Activated effector memory CD4-positive, alpha-beta T cell treated with Interleukin-2 at 50 U/mL for 16 hours (primary cell): ENCODE measurements at regions not wholly inside any gene's neighbourhood (a gene's known extent, or its start where the extent isn't known, plus 50 kb on each side); places are given as distances from the start of the nearest gene placed in this dataset.

ENCODE experiments used
- DNase-seq: peaks from one replicate; pipeline ENCODE4 v3.0.0-alpha.2; 2020

DNA sequence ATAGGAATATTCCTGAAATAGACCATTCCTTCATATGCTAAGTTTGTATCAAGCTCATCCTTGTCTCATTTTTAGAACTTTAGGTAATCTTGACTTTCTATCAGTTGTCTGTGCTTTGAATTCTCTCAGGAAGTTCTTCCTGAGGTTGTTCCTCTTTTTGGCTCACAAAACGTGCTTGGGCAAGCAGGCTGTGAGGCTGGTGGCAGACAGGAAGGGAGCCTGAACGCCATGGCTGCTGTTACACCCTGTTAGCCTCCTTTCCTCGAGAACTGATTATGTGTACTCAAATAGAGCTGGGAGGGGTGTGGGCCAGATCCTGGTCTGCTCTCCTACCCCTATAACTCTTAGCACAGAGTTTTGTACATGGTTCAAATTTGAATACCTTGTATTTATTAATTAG lies 136.4 kb upstream of the CELF4 start:
- no peak for DNase-seq

DNA sequence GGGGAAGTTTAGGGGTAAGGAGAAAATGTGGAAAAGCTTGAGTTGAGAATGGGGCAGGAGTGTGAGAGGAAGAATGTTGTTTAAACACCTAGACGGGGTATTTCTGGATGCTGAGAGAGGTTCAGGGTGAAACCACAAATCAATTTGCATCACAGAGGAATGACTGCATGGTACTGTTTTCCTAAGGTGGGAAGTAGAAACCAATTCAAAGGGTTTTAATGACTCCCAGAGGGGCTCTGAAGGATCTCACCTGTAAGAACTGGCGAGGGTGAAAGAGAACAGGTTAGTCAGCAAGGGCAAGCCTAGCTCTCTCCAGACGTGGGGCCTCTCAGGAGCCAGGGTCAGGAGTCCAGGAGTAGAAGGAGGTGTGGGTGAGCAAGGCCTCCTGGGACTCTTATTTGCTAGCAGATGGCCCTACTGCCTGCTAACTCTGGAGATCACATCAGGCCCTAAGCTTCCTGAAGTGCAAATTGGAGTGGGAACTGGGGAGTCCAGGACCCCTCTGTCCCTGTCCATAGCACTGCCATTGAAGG lies 133.0 kb upstream of the CELF4 start:
- no peak for DNase-seq

DNA sequence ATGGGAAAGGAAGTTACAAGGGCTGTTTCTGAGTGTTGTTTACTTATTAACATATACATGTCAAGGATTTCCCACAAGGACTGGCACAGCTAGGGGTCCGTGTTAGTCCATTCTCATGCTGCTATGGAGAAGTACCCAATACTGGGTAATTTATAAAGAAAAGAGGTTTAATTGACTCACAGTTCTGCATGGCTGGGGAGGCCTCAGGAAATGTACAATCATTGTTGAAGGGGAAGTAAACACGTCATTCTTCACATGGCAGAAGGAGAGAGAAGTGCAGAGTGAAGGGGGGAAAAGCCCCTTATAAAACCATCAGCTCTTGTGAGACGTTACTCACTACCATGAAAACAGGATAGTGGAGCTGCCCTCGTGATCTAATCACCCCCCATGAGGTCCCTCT lies 128.9 kb upstream of the CELF4 start:
- DNase-seq: no peak

DNA sequence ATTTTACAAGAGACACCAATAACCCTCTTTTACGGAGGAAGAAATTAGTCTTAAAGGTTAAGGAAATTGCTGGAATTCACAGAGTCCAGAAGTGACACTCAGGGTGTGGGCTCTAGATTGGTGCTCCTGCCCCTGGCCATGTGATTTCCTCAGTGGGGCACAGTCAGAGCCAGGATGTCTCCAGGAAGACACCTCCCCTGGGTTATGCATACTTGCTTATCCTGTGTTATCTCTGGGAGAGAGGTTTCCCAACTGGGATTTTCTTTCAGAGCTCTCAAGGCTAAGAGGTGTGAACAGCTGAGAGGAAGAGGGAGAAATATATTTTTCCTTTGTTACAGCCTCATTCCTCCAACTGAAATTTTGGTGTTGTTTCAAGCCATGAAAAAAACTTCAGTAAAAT lies 125.6 kb upstream of the CELF4 start:
- DNase-seq: no peak

DNA sequence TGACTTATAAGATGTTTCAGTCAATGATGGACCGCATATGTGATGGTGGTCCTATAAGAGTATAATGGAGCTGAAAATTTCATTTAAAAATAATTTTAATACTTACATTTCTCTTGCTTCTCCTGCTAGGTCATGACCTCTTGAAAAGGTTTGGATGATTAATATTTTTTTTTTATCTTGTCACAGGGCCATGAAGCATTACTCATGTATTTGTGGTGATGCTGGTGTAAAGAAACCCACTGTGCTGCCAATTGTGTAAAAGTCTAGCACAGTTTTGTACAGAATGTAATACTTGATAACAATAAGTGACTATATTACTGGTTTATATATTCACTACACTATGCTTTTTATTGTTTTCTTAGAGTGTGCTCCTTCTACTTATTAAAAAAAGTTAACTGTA lies 124.2 kb upstream of the CELF4 start:
- DNase-seq: no peak

DNA sequence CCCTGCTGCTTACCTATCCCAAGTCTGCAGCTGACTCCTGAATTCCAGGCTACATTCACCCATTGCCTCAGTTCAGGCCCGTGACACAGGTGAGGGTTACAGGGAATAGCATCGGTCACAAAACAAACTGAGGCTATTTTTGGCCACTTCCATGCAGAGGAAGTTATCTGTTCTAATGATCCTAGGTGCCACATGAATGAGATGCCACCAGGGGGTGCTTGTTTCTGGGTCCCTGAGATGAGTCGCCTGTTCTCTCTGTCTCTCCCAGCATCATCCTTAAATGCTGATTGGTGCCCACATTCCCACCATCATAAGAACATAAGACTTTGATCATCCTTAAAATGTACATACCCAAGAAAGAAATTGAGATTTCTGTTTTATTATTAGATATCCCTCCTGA lies 119.0 kb upstream of the CELF4 start:
- DNase-seq: no peak

DNA sequence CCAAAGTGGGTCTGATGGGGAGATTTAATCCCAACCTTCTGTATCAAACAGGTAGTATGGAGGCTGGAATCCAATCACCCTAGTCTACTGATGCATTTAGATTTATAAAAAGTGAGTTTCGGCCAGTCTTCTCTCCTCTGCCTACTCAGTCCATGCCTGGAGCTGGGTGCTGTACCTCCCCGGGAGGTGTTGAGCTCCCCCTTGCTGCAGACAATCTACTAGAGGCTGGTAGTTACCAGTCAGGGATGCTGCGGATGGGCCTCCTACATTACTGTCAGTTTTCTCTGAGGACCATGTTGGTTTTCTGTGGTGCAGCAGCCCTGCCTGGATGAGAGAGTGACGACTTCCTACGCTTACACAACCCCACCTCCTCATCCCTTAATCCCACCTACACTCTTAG lies 118.6 kb upstream of the CELF4 start:
- DNase-seq: no peak

DNA sequence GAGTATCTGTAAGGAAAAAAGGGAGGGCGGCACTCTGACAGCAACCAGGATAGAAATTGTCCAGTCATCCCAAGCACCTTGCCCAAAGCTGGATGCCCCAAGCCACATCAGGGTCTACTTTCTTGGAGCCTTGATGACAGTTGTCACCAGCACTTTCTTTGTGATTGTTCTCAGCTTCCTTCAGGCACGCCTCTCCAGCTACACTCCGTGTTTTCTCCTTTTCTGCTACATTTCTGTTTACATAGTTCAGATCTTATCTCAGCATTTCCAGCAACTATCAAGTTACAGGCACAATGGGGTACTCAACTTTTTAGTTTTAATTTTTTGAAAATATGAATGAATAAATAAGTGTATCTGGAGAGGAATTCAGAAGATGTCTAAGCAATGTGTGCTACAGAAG lies 115.3 kb upstream of the CELF4 start:
- DNase-seq: no peak

DNA sequence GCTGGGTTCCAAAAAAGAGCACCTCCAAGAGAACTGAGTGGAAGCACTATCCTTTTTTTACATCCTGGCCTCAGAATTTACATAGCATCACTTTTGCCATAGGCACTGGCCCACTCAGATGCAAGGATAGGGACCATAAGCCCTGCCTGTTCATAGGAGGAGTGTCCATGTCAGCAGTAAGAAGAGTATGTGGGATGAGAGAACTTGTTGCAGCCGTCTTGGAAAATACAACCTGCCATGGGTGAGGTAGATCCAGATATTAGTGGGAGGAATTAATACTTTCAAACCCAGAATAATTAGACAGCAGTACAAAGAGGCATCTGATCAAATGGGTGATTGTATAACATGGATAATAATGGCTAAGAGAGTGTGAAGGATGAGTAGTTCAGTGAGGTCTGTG lies 110.7 kb upstream of the CELF4 start:
- no peak for DNase-seq

DNA sequence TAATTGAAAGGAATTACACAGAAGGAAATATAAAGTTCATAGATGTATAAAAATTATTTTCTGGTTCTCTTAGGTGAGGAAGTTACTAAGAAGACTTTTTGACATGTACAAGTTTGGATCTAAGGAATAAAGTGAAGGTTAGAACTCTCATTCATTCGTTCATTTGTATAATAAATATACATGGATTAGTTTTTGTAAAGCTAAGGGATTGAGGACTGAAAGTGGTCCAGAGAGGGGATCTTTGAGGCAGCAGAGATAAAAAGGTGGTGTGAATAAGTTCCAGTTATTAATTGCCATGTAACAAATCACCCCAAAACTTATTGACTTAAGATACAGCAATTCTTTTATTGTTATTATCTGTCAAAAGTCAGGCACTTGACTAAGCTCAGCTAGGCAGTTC lies 110.1 kb upstream of the CELF4 start:
- DNase-seq: no peak

DNA sequence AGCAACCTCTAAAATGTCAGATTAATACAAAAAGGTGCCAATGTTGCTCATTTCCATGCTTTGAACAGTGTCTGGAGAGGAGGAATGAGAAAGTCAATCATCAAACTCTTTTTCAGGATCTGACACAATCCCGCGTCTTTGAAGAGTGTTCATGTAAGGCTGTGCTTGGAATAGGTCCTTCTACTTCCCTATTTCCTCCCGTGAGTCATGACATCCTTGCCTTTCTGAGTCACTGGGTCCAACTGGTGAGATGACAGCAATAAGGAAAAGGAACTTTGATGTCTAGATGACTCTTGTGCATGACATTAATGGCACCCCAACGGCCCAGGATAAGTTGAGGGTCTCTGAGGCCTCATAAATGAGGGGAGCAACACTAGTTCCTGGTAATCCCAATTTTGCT lies 109.0 kb upstream of the CELF4 start:
- no peak for DNase-seq

DNA sequence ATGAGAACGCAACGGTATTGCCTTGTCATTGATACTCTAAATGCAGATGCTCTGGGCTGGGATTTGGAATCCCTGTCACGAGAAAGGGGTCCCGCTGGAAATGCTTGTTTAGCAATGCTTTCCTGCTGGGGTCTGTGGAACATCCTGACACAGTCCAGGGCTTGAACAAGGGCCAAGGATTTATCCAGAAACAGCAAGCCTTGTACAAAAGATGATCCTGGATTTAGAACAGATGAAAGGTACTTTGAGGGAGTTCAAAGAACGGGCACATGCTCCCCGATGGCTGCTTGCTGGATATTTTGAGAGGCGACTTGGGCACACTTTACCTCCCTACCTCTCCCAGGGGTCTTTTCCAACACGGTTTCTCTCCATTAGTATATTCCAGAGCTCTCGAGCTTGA lies 108.1 kb upstream of the CELF4 start:
- no peak for DNase-seq

DNA sequence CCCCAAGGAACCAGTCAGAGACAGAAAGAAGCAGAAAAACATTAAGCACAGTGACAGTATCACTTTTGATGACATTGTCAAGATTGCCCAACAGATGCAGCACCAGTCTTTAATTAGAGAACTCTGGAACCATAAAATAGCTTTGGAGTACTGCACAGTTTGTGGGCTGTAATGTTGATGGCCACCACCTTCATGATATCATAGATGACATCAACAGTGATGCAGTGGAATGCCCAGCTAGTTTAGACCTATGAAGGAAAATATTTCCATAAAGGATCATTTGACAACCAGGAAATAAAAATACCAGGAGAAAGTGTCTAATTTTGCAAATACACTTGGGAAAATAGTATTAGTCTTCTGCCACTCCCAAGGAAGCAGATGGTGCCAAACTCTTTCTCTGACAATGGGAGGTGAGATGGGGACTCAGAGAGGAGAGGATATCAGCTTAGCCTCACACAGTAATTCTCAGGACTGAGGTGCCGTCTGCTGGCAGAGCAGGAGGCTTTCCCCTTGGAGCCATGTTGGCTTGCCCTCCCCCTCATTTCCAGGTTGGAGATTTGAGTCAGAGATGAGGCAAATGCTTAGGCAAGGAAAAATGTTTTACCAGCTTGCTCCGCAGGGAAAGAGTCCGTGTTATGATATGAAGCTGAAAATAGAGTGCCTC lies 107.5 kb upstream of the CELF4 start:
- DNase-seq: no peak

DNA sequence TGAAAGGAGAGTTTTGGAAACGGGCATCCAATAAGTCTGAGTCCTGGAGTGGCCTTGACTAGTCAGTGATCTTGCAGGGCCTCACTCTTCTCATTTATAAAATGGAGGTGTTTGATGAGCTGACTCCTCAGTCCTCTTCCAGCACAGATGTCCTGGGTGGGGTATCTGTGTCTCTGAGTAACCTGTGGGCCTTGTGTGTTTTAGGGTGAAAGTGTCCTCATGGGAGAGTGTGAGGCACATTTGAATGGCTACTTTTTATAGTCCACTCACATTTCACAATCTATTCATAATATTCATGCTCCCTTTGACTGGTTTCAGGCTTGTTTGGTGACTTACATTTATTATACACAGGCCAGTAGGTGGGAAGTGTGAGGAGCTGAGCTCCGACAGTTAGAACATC lies 106.4 kb upstream of the CELF4 start:
- DNase-seq: no peak

DNA sequence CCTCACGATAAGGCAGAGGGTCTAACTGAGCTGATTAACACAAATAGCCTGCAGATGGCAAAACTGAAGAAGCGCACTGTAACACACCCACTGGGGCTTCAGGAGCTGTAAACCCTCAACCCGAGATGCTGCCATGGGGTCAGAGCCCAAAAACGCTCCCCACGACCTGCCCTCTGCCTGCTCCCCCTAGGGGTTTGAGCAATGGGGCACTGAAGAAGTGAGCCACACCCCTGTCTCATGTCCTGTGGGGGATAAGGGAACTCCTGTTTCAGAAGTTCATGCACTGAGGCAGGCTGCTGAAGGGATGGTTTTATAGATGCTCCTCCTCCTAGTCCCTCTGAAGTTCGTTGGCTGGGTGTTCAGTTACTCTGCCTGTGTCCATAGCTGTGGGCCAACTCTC lies 105.9 kb upstream of the CELF4 start:
- no peak for DNase-seq

DNA sequence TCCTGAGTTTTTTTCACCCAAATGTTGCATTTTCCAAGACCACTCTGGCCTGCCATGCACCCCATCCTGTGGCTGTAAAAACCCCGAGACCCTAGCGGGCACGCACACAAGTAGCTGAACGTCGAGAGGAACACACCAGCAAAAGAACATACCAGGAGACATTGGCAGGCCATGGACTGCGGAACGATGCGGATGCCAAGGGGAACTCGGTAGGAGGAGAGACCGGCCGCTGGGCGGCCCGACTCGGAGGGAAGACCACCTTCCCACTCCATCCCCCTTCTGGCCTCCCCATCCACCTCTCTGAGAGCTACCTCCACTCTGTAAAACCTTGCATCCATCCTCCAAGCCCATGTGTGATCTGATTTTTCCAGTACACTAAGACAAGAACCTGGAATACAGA lies 105.5 kb upstream of the CELF4 start:
- DNase-seq: no peak

DNA sequence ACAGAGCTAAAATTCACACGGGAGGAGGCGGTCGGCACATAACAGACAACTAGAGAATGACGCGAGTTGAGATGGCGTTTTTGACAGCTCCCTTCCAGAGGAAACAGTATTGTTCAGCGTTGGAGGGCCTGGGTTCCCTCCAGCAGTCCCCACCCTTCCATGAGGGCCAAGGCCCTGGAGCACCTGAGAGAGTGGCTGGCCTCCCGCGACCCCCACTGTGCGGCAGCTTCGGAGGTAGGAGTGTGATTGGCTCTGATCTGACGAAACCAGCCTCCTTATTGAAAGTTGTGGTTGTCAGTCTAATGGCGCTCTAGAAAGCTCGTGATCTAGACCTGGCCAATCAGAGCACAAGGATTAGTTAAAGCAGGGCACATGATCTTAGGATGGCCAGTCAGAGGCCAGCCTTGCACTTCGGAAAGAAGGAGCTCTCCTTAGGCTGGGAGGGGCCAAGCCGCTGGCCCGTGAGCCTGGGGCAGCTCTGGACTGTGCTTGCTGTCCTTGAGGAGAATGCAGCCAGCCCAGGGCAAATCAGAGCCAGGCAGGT lies 104.5 kb upstream of the CELF4 start:
- DNase-seq: no peak

DNA sequence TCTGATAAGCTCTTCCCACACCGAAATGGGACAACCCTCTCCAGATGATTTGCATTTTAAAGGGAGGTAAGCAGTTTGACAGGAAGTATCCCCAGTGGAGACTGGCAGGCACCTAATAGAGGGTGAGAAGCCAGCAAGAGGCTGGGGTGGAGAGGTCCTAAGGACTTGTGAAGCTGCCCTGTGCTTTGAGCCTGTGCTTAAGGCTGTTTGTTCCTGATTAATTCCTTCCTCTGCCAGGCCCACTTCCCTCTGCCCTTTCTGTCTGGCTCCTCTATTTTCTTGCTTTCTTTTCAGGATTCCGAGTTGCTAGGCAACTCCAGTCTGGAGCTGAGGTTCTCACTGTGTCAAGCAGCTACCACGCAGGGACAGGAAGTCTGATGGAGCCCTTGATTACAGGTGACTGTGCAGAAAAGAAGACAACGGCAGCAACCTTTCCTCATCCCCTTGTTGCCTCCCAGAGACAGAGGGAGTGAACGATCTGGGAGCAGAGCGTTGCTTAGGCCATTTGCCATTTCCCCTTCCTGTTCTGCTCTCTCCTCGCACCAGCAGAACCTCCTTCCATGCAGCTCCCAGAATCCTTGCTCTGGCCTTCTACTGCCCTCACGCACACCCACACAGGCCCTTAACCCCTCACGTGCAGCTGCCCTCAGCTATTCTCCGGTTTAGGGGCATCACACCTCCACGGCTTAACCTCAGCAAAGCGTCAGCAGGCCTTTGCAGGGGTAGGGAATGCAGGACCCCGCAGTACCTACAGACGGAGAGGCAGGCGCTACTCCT lies 103.6 kb upstream of the CELF4 start:
- DNase-seq: no peak

DNA sequence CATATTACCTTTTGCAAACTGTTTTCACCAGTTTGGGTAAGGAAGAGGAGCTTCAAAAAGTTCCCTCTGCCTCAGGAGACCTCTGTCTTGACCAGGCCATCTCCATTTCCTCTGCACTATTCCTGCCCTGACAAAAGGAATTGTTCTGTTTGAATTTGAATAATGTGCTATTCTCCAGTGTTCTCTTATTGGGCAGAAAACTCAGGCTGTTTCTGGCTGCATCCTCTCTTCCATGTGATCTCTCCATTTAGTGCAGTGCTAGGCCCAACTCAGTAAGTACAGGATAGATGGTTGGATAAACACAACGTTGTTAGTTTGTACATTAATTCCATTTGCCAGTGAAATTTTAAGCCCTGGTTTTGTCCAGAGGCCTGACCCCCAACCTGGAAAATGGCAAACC lies 102.2 kb upstream of the CELF4 start:
- no peak for DNase-seq

DNA sequence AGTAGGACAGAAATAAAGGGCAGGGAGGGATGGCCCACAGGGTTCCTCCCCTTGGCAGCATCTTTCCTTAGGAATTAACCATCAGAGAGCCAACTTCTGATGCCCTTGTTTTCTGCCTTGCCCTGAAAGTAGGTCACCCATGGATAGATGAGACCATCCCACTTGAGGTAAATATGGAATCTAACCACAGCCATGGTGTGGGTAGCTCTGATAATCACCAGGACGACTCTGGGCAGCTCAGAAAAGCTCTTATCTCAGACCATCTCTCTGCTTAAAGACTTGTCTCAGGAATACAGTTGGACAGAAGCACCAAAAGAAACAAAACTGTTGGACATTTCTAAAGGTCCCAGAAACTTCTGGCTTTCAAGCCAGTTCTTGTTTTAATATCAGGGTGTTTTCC lies 101.4 kb upstream of the CELF4 start:
- no peak for DNase-seq

DNA sequence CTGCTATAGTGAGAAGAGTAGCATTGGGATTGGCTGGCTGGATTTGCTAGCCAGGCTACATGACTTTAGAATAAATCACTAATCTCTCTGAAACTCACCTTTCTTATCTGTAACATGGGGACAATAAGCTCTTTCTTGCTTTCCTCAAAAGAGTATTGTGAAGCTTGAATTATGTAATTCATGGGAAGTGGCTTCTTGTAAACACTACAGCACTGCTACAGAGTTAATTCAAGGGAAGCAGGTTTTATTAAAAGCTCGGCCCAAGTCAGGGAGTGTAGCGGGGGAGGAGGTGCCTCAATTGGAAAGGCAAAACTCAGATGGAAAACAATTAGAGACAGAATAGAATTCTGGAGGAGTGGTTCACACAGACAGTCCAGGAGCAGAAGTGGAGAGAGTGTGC lies 100.9 kb upstream of the CELF4 start:
- DNase-seq: no peak

DNA sequence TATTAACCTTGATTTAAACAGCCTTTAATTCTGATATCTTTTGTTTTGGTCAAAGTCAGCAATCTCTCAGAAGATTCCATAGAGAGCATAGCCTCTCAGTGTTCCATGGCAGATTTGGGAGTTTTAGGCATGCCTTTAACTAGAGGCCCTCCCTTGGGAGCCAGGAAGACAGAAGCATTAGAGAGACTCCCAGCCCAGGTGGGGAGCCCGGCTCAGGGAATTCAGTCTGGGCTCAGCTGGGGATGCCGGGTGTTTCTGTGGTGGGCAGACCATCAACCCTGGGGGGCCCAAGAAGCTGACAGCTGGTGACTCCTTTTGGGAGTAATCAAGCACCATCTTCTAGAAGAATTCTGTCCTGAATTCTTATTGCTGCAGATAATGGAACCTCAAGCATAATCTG lies 99.7 kb upstream of the CELF4 start:
- DNase-seq: no peak

DNA sequence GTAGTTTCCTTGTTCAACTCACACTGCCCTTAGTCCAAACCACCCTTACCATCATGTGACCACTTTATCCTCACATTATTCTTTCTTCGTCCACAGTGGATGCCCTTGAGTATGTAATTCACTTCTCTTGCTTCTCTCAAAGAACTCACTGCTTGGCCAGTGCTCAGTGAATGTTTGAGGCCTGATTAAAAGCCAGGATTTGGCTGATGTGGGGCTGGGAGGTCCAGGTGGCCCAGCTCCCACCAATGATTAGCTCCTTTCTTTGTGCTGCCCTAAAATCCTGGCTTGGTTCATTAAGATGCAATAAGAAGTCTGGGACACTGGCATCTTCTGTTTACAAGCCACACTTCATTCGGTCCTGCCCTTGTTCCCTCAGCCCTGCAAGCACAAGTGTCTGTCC lies 97.8 kb upstream of the CELF4 start:
- DNase-seq: no peak

DNA sequence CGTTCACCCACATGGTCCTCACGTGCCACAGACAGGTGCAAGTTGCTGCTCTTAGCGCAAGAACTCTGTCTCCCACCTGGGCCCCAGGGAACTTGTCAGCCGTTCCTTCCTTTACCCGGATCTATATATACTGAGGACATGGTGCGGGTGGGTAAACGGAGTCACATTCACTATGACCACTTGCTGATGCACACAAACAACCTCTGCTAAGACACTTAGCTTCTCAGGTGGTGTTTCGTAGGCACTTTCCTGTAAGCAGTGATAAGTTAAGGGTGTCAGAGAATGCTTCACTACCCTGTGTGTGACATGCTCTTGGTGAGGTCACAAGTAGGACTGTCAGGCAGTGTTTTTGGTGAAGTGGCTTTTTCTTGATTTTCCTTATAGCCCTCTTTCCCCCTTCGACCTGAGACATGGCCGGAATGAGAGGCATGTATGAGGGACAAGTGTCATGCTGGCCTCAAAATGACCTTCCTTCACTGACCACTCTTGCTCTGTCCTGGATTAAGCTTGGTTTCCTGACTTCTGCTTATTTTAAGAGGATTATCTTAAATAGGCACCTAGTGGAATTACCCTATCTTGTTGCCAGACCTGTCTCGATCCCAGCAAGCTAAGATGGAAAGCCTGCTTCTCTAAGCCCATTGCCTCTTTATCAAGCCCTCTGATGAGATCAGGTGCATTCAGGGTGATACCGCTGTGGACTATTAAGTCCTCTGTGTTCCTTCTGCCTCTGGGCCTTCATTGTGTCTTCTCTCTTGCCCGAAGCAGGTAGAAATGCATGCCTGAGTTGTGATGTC lies 97.1 kb upstream of the CELF4 start:
- no peak for DNase-seq
